ENCODE measurements at regions not wholly inside any gene's neighbourhood (a gene's known extent, or its start where the extent isn't known, plus 50 kb on each side); places are given as distances from the start of the nearest gene placed in this dataset.

DNA sequence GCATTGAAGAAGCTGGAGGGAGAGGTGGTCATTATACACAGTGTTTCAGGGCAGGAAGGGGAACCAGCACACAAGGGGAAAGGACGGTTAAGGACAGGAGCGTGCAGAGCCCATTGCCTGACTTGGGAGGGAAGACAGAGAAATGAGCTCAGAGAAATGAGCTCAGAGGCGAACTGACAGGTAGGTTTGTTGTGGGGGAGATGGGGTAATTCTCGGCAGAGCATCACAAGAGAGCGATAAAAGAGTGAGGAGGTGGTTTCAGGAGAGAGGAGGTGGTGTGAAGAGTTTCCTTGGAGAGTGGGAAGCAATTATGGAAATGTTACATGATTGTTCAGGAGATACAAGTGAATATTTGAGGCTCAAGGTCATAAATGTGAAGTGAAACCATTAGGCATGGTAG lies 61.0 kb downstream of the MRGPRX1 start:
- H3K4me3 ChIP-seq (ENCODE audit: low read depth, low read length) = no peak overlapping the region
- TF ChIP-seq, protein P1, sequence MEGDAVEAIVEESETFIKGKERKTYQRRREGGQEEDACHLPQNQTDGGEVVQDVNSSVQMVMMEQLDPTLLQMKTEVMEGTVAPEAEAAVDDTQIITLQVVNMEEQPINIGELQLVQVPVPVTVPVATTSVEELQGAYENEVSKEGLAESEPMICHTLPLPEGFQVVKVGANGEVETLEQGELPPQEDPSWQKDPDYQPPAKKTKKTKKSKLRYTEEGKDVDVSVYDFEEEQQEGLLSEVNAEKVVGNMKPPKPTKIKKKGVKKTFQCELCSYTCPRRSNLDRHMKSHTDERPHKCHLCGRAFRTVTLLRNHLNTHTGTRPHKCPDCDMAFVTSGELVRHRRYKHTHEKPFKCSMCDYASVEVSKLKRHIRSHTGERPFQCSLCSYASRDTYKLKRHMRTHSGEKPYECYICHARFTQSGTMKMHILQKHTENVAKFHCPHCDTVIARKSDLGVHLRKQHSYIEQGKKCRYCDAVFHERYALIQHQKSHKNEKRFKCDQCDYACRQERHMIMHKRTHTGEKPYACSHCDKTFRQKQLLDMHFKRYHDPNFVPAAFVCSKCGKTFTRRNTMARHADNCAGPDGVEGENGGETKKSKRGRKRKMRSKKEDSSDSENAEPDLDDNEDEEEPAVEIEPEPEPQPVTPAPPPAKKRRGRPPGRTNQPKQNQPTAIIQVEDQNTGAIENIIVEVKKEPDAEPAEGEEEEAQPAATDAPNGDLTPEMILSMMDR (IDR thresholded peaks at IDR 0.05; ENCODE audit: low read depth, low read length) = no peak

DNA sequence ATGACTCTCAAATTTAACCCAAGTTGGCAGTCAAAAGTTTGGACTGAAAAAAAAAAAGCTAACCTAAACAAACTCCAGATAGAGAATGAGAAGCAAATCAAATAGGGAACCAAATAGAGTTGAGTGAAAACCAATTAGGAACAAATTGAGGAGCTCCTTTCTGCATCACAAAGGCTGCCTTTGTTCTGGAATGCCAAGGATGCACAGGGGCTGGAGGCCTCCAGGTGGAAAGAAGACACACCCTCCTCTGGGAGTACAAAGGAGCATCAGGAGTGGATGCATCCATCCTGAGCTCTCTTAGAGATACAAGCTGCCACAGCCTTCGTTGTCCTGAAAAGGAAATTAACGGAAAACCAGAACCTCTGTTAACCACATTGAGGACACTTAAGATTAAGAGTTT lies 73.3 kb downstream of the MRGPRX1 start:
- no peak overlapping the region for H3K4me3 ChIP-seq (ENCODE audit: low read depth, low read length)
- TF ChIP-seq, protein P1 (IDR thresholded peaks at IDR 0.05; ENCODE audit: low read depth, low read length) = no peak

DNA sequence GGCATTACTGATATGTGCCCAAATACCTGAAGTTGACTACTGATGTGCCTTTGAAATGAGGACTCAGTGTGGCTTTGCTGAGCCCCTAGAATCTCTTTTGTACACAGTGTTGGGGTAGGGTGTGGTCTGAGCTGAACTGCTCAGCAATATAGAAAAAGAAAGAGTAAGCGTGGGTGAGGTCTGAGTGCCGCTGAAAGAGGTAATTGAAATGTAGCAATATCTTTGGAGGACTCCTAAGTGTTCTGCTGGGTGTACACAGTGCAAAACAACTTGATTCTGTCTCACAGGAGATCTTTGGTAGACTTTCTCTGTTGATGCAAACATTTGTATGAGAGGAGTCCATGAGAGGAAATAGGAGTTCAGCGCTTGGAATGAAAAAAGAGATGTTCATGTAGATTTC lies 73.7 kb upstream of the PTPN5 start:
- H3K4me3 ChIP-seq (ENCODE audit: low read depth, low read length) = no peak overlapping the region

DNA sequence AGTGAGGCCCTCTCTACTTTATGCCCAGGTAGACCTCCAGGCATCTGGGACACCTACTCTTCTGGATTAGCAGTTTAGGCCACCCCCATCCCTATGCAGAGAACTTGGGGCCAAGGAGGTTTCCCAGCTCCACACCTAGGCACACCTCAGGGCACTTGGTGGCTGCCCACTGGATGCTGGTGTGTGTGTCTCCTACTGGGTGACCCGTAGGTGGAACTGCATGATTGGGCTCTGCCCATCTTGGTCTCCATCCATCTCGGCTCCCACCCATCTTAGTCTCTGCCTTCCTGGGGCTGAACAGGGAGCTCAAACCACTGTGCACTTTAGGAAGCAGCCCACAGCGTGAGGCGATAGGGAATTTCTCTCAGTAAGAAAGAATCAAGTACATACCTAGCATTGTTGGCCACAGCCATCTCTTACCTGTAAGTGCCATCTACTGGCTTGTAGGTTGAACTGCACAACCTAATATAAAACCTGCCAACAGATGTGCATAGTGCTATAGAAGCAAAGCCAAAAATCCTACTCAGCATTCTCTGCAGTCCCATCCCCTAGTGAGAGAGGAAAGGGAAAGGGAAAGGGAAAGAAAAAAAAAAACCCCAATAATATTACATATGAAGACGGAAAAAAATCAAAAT lies 61.6 kb upstream of the PTPN5 start:
- TF ChIP-seq, protein P1 (IDR thresholded peaks at IDR 0.05; ENCODE audit: low read depth, low read length) = peak; percentile 20; the same call in 1 of the 2 replicates
- H3K4me3 ChIP-seq (ENCODE audit: low read depth, low read length) = no peak overlapping the region

More for the DNA sequence above, 73.7 kb upstream of the PTPN5 start:
- TF ChIP-seq, protein P1 (IDR thresholded peaks at IDR 0.05; ENCODE audit: low read depth, low read length) = no peak

DNA sequence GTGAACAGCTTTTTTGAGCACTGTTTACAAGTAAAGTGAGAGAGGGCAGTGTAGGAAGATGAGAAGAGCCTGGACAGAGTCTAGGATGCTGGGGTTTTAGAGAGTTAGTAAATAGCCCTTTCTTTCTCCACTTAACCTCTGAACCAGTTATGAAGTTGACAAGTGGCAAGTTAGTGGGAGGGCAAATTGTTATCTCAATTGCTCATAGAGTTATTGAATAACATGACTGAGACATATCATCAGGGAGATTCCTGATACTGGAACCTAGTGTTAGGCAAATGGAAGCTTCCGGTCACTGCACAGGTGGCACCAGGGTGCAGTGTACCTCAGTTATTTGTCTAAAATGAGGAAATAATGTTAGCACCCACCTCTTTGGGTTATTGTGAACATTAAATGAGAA lies 57.8 kb upstream of the PTPN5 start:
- H3K4me3 ChIP-seq (ENCODE audit: low read depth, low read length) = no peak overlapping the region
- TF ChIP-seq, protein P1 (IDR thresholded peaks at IDR 0.05; ENCODE audit: low read depth, low read length) = no peak

DNA sequence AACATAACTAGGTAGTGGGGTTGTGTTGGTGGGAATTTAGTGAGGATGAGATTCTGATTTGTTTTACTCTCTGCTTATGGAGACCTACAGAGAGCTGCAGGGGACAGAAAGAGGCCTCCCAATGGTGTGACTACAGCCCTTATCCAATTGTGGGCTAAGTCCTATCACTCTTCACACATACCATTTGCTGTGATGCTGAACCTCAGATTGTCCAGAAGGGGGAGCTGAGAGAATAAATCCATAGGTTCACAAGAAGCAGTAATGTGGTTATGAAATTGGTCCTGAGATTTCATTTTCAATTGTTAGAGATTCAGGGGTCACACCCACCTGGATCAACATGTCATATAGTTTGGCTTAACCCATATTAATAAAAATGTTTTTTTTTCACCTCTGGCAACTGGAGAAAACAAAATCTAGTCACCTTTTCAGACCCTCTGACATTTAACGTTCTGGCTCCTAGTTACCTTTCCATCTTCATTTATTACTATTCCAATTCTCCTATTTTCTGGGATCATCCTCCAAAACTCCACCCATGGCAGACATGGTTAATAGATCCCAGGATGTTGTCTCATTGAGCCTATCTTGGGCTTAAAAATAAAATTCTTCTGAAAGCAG lies 53.3 kb upstream of the PTPN5 start:
- TF ChIP-seq, protein P1 (IDR thresholded peaks at IDR 0.05; ENCODE audit: low read depth, low read length) = peak; percentile 62
- no peak overlapping the region for H3K4me3 ChIP-seq (ENCODE audit: low read depth, low read length)

Measured in WI38 (cell line).